Transverse colon (tissue), 4 donors: ENCODE measurements at regions not wholly inside any gene's neighbourhood (a gene's known extent, or its start where the extent isn't known, plus 50 kb on each side); places are given as distances from the start of the nearest gene placed in this dataset.

ENCODE experiments used
- DNase-seq: peaks from one replicate; pipeline ENCODE4 v3.0.0-alpha.2; 2019
- H3K27ac ChIP-seq, 4 donors: fragments of 200-600 bp; sonication (generic); 2 replicates each; pipeline ENCODE4 v1.5.1; 2016 to 2018; ENCODE audit warnings: inconsistent platforms in 4 of 4
- H3K27me3 ChIP-seq: fragments of 200-600 bp; sonication (generic); 2 replicates; pipeline ENCODE4 v1.5.1; 2017; ENCODE audit warnings: inconsistent platforms
- H3K36me3 ChIP-seq, 4 donors: fragments of 200-600 bp; sonication (generic); 2 replicates each; pipeline ENCODE4 v1.5.1; 2017 to 2019; ENCODE audit warnings: inconsistent platforms in 4 of 4
- H3K4me1 ChIP-seq, 4 donors: fragments of 200-600 bp; sonication (generic); 2 replicates each; pipeline ENCODE4 v1.5.1; 2017 to 2020; ENCODE audit warnings: inconsistent platforms in 4 of 4
- H3K4me3 ChIP-seq, 4 donors: fragments of 200-600 bp; sonication (generic); 1 replicate in 1 of 4; 2 replicates in 3 of 4; pipeline versions ENCODE4 v1.5.1 to v1.6.1; 2017 to 2019; ENCODE audit warnings: inconsistent platforms in 4 of 4
- H3K9me3 ChIP-seq, 2 donors: fragments of 200-600 bp; sonication (generic); 2 replicates each; pipeline ENCODE4 v1.5.1; 2017 to 2019; ENCODE audit warnings: inconsistent platforms in 2 of 2
- CTCF ChIP-seq, 5 experiments: fragments of 200-600 bp in 3 of 5; fragments of 450-650 bp in 2 of 5; sonication (generic) in 3 of 5; IDR thresholded peaks; 1 replicate in 2 of 5; 2 replicates in 3 of 5; pipeline ENCODE4 v1.5.1; 2016 to 2017; ENCODE audit warnings: antibody characterized with exemption in 5 of 5, inconsistent platforms in 3 of 5, mild to moderate bottlenecking in 2 of 5, moderate library complexity in 1 of 5
- EP300 ChIP-seq: sonication (generic); formaldehyde crosslinking; IDR thresholded peaks from one replicate; pipeline ENCODE4 v1.6.1; 2017; ENCODE audit warnings: antibody characterized with exemption, low read depth
- POLR2A ChIP-seq: fragments of 450-650 bp; IDR thresholded peaks from one replicate; pipeline ENCODE4 v1.6.1; 2016; ENCODE audit warnings: antibody characterized with exemption, mild to moderate bottlenecking, moderate library complexity
- POLR2AphosphoS5 ChIP-seq, 3 donors: sonication (generic); formaldehyde crosslinking; IDR thresholded peaks; one replicate each; pipeline ENCODE4 v1.6.1; 2016; ENCODE audit warnings: antibody characterized with exemption in 3 of 3
- WGBS, 2 donors: methylation state at CpG; one replicate each; pipeline ENCODE4 v1.1.5; 2018; ENCODE audit warnings: low coverage in 1 of 2; 5-methylcytosine and 5-hydroxymethylcytosine counted together
- in situ Hi-C, 4 donors: fragments of 200-750 bp; cut with MboI; loops; one replicate each; pipeline versions ENCODE4 v1.15.0 to v1.15.1; 2017; ENCODE audit warnings: low sequenced_read_pairs in 3 of 4, low pct_ligation_motif_present in 1 of 4, low pct_unique_long_range_greater_than_20kb in 1 of 4
- intact Hi-C: fragments of 100-400 bp; cut with DNase I; formaldehyde crosslinking; loops from one replicate; pipeline ENCODE4 v1.15.1; 2023; ENCODE audit warnings: low total_unique reads

- TF ChIP-seq CTCF (IDR thresholded peaks at IDR 0.05) (no peak), EP300 (no peak), POLR2AphosphoS5 (IDR thresholded peaks at IDR 0.05) (no peak), POLR2A (no peak)
- Histone ChIP-seq H3K4me3 (no peak overlapping the region), H3K27ac (no peak overlapping the region), H3K9me3 (no peaks in the 10 kb centered on the region), H3K4me1 (no peaks in the 10 kb centered on the region), H3K27me3 (no peaks in the 10 kb centered on the region), H3K36me3 (no peaks in the 10 kb centered on the region)
- 73 to 75% methylated on average over 4 of the region's 4 CpGs for WGBS, 2 donors
- no peak for DNase-seq
- intact Hi-C loops, result no loop called here
- in situ Hi-C loops, result no loop called here
These were observed 74.4 kb upstream of the WNT7A start for GRCh38 chr3:13954266-13954665.

GRCh38 chr3:13951184-13951583, 71.3 kb upstream of the WNT7A start:
- H3K27ac ChIP-seq, result no peak overlapping the region
- no peaks in the 10 kb centered on the region for H3K36me3 ChIP-seq
- no peaks in the 10 kb centered on the region for H3K4me1 ChIP-seq
- TF ChIP-seq POLR2A, result no peak
- TF ChIP-seq CTCF (IDR thresholded peaks at IDR 0.05), result no peak
- TF ChIP-seq POLR2AphosphoS5 (IDR thresholded peaks at IDR 0.05), result no peak
- TF ChIP-seq EP300, result no peak
- H3K9me3 ChIP-seq, result peaks cover 0 to 4% of the 10 kb centered on the region in 2 donors
- DNase-seq, result peak; percentile 18
- no peaks in the 10 kb centered on the region for H3K27me3 ChIP-seq
- in situ Hi-C loops (no loop called here), intact Hi-C loops (no loop called here)
- no peak overlapping the region for H3K4me3 ChIP-seq
- 40 to 59% methylated on average over 1 of the region's 1 CpG for WGBS, 2 donors

GRCh38 chr3:13950042-13950441, 70.2 kb upstream of the WNT7A start:
- in situ Hi-C loops (no loop called here), intact Hi-C loops (no loop called here)
- Histone ChIP-seq H3K36me3 (no peaks in the 10 kb centered on the region), H3K27ac (no peak overlapping the region), H3K4me3 (no peak overlapping the region), H3K9me3 (peaks cover 0 to 6% of the 10 kb centered on the region in 2 donors), H3K4me1 (no peaks in the 10 kb centered on the region), H3K27me3 (no peaks in the 10 kb centered on the region)
- DNase-seq, result no peak
- 25% methylated on average over 1 of the region's 1 CpG; no CpG with 5 or more reads in 1 of the 2 donors for WGBS, 2 donors
- no peak for TF ChIP-seq POLR2A

- 56 to 60% methylated on average over 1 to 8 of the region's 8 CpGs for WGBS, 2 donors
- H3K27ac ChIP-seq, result no peak overlapping the region
- DNase-seq, result no peak
- peaks cover 0 to 11% of the 10 kb centered on the region in 2 donors for H3K9me3 ChIP-seq
- intact Hi-C loops (no loop called here), in situ Hi-C loops (no loop called here)
- no peaks in the 10 kb centered on the region for H3K27me3 ChIP-seq
- TF ChIP-seq POLR2AphosphoS5 (IDR thresholded peaks at IDR 0.05) (no peak), EP300 (no peak), POLR2A (no peak), CTCF (IDR thresholded peaks at IDR 0.05) (no peak)
- no peaks in the 10 kb centered on the region for H3K4me1 ChIP-seq
- no peaks in the 10 kb centered on the region for H3K36me3 ChIP-seq
- H3K4me3 ChIP-seq, result no peak overlapping the region
These were observed 68.0 kb upstream of the WNT7A start for GRCh38 chr3:13947912-13948311.

GRCh38 chr3:13939206-13939605, 59.3 kb upstream of the WNT7A start:
- TF ChIP-seq POLR2AphosphoS5 (IDR thresholded peaks at IDR 0.05) (no peak), CTCF (IDR thresholded peaks at IDR 0.05) (no peak), EP300 (no peak), POLR2A (no peak)
- no peak overlapping the region for H3K4me3 ChIP-seq
- intact Hi-C loops (no loop called here), in situ Hi-C loops (no loop called here)
- WGBS, 2 donors, result 50 to 71% methylated on average over 1 to 4 of the region's 4 CpGs
- no peak for DNase-seq
- no peaks in the 10 kb centered on the region for H3K36me3 ChIP-seq
- H3K9me3 ChIP-seq, result peaks cover 0 to 5% of the 10 kb centered on the region in 2 donors
- no peaks in the 10 kb centered on the region for H3K27me3 ChIP-seq
- no peak overlapping the region for H3K27ac ChIP-seq
- no peaks in the 10 kb centered on the region for H3K4me1 ChIP-seq
